ENCODE measurements at regions not wholly inside any gene's neighbourhood (a gene's known extent, or its start where the extent isn't known, plus 50 kb on each side); places are given as distances from the start of the nearest gene placed in this dataset.

DNA sequence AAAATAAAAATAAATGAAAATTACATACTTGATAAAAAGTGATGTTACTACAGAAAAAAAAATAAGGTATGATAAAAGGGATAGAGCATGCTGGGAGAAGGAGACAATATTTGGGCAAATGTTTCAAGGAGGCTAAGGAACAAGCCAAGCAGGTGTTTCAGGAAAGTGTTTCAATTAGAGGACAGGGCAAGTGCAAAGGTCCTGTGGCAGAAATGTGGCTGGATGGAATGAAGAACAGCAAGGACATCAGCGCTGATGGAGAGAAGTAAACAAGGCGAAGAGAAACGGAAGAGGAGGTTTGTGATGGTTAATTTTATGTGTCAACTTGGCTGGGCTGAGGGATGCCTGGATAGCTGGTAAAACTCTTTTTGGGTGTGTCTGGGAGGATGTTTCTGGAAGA is 331.2 kb upstream of the C16orf82 start (continued):
- TF ChIP-seq SNAPC4 (CRISPR knock-in tag; IDR thresholded peaks at IDR 0.05) (no peak), NCOR1 (IDR thresholded peaks at IDR 0.05; ENCODE audit: borderline replicate concordance, low read length) (no peak), ZBTB3 (CRISPR knock-in tag; IDR thresholded peaks at IDR 0.05; ENCODE audit: borderline replicate concordance, low read depth) (no peak), ZFX (CRISPR knock-in tag; IDR thresholded peaks at IDR 0.05; ENCODE audit: low read depth) (no peak), YEATS2 (CRISPR knock-in tag; IDR thresholded peaks at IDR 0.05; ENCODE audit: borderline replicate concordance) (no peak), NR3C1 (CRISPR knock-in tag; IDR thresholded peaks at IDR 0.05) (no peak), NFYC (CRISPR knock-in tag; IDR thresholded peaks at IDR 0.05) (no peak), HMGA1 (CRISPR knock-in tag; conservative IDR thresholded peaks at IDR 0.05) (no peak), FOXP1 (IDR thresholded peaks at IDR 0.05) (no peak), FOXP1 (CRISPR knock-in tag; IDR thresholded peaks at IDR 0.05) (no peak), ZNF672 (CRISPR knock-in tag; IDR thresholded peaks at IDR 0.05) (no peak)
- TF ChIP-seq, protein P1, sequence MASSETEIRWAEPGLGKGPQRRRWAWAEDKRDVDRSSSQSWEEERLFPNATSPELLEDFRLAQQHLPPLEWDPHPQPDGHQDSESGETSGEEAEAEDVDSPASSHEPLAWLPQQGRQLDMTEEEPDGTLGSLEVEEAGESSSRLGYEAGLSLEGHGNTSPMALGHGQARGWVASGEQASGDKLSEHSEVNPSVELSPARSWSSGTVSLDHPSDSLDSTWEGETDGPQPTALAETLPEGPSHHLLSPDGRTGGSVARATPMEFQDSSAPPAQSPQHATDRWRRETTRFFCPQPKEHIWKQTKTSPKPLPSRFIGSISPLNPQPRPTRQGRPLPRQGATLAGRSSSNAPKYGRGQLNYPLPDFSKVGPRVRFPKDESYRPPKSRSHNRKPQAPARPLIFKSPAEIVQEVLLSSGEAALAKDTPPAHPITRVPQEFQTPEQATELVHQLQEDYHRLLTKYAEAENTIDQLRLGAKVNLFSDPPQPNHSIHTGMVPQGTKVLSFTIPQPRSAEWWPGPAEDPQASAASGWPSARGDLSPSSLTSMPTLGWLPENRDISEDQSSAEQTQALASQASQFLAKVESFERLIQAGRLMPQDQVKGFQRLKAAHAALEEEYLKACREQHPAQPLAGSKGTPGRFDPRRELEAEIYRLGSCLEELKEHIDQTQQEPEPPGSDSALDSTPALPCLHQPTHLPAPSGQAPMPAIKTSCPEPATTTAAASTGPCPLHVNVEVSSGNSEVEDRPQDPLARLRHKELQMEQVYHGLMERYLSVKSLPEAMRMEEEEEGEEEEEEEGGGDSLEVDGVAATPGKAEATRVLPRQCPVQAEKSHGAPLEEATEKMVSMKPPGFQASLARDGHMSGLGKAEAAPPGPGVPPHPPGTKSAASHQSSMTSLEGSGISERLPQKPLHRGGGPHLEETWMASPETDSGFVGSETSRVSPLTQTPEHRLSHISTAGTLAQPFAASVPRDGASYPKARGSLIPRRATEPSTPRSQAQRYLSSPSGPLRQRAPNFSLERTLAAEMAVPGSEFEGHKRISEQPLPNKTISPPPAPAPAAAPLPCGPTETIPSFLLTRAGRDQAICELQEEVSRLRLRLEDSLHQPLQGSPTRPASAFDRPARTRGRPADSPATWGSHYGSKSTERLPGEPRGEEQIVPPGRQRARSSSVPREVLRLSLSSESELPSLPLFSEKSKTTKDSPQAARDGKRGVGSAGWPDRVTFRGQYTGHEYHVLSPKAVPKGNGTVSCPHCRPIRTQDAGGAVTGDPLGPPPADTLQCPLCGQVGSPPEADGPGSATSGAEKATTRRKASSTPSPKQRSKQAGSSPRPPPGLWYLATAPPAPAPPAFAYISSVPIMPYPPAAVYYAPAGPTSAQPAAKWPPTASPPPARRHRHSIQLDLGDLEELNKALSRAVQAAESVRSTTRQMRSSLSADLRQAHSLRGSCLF (CRISPR knock-in tag; IDR thresholded peaks at IDR 0.05; ENCODE audit: borderline replicate concordance): no peak
- TF ChIP-seq, protein P2, sequence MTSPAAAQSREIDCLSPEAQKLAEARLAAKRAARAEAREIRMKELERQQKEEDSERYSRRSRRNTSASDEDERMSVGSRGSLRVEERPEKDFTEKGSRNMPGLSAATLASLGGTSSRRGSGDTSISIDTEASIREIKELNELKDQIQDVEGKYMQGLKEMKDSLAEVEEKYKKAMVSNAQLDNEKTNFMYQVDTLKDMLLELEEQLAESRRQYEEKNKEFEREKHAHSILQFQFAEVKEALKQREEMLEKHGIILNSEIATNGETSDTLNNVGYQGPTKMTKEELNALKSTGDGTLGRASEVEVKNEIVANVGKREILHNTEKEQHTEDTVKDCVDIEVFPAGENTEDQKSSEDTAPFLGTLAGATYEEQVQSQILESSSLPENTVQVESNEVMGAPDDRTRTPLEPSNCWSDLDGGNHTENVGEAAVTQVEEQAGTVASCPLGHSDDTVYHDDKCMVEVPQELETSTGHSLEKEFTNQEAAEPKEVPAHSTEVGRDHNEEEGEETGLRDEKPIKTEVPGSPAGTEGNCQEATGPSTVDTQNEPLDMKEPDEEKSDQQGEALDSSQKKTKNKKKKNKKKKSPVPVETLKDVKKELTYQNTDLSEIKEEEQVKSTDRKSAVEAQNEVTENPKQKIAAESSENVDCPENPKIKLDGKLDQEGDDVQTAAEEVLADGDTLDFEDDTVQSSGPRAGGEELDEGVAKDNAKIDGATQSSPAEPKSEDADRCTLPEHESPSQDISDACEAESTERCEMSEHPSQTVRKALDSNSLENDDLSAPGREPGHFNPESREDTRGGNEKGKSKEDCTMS (CRISPR knock-in tag; conservative IDR thresholded peaks at IDR 0.05): no peak

Measured in HepG2 (cell line).